GM19468 (cell line): ENCODE measurements at regions not wholly inside any gene's neighbourhood (a gene's known extent, or its start where the extent isn't known, plus 50 kb on each side); places are given as distances from the start of the nearest gene placed in this dataset.

Source experiments
- ATAC-seq: cut with Tn5 transposase; IDR thresholded peaks from one replicate; pipeline ENCODE4 v1.9.1; 2021; ENCODE audit warnings: mild to moderate bottlenecking, moderate library complexity, moderate number of reproducible peaks; ENCODE audit not compliant: unreplicated experiment; ENCODE audit errors: extremely low read depth

DNA sequence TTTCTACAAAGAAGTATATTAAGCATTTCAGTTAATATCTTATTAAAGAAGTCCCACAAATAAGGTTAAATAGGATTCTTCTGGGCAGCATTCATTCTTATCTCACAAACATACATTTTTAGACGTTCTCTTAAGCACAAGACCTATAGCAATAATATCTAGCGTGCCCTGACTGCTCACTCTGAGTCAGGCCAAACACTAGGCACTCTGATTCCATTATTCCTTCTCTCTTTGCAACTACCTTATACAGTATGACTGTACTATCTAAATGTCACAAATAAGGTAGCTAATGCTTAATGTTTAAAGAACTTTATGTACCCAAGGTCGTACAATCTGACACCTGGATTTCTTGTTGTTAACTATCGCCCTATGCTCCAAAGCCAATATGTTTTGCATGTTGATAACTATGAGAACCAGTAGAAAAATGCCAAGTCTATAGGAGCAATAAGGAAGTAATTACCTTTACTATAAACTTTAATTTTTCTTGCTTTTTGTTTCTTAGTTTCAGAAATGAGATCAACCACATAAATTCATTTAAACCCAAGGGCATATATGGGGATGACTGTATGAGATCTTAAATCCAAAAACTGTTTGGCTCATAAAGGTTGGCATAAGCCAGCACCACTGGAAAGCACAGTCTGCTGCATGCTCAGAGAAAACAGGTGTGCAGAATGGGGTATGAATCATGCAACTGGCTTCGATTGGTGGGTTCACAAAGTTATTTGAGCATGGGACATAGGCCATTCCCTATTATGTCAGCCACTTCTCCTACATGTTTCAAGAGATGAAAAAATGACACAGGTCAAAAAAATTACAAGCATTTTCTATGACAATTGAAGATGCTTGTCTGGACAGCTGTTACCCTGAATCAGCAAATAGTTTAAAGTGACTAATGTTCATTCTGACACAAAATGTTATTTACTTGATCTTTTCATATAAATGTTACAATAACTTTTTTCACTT lies 352.0 kb downstream of the IRS1 start:
- ATAC-seq = no peak

DNA sequence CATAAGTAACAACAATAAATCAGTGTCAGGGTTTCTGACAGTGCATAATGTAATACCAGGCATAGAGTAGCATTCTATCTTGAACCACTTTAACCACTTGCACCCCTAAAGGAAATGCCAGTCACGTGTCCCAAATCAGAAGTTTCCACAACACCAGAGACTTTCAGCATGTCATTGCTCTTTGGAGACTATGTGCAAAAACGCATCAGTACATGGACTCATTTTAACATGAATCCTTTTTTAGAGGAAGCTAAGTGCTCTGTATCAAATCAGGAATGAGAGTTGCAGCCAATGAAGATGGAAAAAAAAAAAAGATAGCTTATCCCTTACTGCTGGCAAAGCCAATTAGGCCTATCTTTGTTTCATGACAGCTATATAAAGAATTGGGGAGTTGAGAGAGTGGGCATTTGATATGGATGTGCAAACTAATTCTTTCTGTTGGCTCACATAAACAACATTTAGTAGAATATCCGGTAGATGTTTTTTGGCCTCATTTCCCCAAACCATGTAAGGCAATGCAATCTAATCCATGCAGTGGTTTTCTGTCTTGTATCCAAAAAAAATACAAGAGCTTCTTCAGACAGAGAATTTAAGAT lies 353.1 kb downstream of the IRS1 start:
- no peak for ATAC-seq

DNA sequence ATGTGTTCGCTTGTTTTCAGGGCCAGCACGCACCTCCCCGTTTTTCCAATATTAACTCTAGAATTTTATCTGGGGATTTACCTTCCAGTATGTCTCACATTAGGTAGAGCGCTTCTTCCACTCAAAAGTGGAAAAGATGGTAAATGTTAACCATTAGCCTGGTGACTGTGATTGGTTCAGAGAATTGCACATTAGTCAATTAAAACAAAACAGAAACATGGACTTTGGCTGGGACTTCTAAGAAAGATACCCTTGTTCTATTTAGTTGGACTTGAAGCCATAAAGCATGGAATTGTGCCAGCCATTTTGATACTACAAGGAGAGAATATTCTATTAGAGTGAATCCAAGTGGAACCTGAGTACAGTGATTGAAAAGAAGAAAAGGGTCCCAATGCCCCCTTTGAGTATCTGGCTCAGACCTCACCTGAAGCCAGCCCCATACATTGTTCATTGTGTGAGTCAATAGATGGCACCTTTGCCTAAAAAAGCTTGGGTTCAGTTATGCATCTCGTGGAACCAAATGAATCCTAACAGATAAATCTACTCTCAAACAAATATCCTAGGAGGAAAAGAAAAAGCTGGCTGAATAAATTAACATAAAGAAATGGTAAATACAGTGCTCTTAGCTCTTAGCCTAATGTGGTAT lies 354.3 kb downstream of the IRS1 start:
- ATAC-seq = no peak

DNA sequence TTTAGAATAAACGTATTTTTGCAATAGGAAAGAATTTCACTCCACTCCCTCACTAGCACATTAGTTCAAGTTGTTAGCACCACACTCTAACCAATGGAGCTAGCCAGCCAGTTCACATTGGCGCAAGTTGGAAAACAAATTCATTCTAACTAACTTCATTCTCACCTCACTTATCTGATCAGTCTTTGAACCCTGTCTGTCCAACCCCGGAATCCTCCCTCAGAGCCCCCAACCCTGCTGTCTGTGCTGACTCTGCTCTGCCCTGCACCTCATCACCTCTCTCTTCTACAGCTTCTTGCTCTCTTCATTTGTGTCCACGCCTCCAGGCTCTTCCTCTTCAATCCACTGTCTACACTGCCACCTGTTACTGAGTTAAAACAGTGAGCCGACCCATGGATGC lies 356.5 kb downstream of the IRS1 start:
- ATAC-seq = no peak

DNA sequence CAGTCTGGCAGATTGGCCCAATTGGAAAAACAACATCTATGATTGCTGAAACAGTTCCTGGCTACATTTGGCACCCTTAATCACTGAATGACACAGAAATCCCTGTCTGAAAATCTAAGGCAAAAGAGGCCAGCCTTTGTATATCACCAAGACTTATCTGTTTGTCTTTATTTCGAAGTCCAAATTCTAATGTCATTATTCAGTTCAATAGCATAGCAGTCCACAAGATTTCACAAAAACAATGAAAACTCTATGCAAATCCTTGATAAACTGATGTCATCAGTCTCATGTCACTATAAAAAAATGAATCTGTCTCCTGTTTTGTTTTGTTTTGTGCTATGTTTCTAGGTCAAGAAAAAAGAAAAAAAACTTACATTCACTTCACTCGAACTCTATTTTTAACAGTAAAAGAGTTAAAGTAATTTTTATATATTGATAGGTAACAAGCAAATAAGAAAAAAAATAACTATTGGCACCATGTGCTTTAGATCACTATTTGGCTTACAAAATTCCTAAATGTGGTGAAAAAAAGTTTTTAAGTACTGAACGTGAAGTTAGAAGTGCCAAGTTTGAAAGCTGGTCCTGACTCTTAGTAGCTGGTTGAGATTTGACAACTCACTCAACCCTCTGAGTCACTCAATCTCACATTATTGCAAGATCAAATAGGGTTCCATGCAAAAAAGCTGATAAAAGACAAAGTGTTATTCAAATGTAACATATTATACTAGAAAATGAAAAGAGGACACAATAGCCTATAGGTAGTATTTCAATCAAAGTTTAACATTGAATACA lies 359.3 kb downstream of the IRS1 start:
- ATAC-seq = no peak

DNA sequence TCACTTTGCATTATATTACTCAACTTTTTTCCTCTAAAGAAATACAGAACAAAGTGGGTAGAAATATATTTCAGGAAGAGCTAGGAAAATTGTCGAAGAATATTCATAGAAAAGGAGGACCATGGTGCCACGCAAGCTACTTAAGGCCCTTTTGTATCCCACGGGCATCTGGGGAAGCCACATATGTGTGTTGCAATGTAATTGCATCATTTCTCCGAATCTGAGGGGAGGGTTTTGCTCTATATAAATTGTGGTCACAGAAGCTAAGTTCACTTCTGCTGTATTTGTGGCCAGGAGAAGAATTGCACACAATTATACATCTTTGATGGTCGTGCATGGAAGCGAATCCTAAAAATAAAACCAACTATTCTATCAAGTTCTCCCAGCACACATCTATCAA lies 360.3 kb downstream of the IRS1 start:
- ATAC-seq = no peak

DNA sequence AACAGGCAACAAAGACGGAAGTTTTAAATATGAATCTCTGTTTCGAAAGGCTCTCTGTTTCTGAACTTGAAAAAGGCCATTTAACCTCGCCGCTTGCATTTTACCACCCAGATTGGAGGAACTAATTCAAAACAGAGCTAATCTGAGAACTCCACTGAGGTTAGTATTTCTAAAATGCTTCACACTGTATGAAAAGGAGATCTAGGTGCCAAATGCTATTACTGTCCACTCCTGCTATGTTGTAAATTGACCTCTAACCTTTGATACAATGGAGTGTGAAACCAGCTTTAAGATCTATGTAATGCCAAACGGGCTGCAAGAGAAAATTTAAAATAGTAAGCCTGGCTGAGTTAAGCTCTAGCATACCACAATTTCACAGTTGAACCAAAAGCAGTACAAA lies 364.5 kb downstream of the IRS1 start:
- ATAC-seq = no peak

DNA sequence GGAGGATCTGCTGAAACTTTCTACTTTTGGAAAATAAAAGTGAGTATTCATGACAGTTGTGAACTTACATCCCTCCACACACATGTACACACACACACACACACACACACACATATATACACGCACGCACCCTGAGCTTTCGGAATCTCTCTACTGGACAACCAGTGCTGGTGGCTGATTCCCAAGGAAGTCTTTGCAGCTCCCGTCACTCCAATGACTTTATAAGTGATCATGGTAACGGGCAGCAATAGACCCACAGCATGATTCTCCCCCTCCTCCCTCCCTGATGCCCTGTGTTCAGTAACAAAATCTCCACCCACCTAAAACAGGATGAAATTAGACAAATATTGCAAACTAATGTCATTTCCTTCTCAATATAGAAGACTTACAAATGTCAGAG lies 364.9 kb downstream of the IRS1 start:
- ATAC-seq = no peak

DNA sequence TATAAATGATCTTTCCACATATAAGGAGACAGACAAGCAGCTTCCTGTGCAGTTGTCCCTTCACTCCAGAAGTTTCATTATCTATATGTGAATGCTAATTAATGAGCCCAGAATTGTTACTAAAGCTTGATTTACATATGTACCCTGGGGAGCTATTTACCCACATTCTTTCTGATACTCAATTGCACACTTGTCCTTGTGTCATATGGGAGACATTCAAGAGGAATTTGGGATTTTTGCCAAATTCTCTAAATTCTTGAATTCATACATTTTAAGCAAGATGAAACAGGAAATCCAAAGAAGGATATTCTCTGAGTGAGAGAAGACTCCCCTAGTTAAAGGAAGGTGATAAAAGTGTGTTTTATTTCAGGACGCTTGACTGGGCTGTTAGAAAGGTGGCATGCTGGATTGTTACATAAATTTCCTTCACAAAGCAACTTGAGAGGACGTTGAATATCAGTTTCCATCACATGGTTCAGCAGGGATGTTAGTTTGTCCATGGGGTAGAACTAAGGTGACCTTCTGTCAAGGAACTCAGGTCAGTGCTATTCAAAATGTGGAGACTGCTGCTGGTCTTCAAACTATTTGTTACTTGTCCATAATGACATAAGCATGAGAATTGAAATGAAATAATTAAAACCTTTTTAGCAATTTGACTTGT lies 368.2 kb downstream of the IRS1 start:
- no peak for ATAC-seq

DNA sequence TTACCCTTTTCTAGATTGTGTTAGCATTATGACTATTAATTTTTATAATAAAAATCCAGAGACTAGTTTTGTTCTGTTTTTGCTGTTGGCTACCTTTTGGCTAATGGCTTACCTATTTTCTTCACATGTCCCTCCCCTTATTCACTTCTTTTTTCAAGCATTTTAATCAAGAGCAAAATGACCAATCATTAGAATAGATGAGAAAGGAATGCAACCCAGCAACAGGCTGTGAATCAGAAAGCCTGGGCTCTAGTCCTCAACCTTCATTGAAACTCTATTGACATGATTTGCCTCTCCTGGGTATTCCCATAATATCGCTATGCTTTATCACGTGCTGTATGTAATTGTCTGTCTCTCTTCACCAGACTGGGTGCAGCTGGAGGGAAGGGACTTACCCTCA lies 370.1 kb downstream of the IRS1 start:
- ATAC-seq = no peak

DNA sequence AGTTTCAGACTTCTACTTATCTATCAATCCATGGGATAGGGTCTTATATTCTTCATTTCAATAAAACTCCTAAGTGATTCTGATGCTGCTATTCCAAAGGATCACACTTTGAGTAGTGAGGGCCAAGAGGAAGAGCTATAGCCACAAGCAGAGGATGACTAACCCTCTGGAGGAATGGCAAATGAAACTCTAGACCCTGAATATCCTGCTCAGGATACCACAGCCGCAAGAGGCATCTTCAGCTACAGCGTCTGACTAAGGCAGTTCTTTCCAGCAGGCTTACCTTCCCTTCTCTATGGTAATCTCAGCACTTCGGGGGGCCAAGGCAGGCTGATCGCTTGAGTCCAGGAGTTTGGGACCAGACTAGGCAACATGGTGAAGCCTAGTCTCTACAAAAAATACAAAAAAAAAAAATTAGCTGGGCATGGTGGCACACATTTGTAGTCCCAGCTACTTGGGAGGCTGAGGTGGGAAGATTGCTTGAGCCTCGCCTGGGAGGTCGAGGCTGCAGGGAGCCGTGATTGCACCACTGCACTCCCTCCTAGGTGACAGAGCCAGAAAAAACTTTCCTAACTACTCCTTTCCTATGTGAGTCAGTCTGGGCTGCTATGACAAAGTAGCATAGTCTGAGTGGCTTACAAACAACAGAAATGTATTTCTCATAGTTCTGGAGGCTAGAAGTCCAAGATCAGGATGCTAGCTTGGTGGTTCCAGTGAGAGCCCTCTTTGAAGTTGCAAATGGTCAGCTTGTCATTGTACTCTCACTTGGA lies 371.9 kb downstream of the IRS1 start:
- ATAC-seq = no peak

DNA sequence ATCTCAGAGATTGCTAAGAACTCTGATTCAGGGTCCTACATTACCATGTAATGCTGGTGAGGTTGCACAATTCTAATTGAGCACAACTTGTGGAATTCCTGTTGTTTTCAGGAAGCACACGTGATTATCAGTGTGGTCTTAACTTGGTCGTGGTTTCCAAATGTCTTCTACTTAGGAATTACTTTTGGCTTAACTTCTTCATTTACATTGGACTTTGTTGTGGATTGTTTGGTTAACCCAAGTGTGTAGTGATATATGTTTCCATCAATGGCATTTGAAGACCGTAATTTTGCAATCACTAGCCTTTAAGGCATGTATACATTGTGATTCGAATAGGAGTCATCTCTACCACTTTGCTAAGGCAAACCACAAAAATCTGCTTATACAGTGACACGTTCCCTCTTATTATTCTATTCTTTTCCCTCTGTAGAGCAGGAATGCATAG lies 373.3 kb downstream of the IRS1 start:
- ATAC-seq = no peak

DNA sequence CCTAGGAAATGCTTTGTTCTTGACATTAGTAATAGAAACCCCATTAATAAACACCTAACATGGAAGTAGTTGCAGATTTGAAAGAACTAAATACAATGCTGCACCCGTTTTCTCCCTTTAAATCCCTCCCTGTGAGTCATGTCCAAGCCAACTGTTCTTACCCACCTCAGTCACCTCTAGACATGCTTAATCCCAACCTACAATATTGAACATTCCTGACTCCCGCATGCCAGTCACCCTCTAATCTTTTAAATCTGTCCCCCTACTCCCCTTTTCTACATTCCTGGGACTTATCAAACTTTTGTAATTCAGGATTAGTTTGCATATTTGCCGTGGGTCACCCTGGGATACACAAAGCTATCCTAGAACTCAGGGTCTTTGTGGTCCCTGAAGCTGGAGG lies 374.6 kb downstream of the IRS1 start:
- ATAC-seq = no peak

DNA sequence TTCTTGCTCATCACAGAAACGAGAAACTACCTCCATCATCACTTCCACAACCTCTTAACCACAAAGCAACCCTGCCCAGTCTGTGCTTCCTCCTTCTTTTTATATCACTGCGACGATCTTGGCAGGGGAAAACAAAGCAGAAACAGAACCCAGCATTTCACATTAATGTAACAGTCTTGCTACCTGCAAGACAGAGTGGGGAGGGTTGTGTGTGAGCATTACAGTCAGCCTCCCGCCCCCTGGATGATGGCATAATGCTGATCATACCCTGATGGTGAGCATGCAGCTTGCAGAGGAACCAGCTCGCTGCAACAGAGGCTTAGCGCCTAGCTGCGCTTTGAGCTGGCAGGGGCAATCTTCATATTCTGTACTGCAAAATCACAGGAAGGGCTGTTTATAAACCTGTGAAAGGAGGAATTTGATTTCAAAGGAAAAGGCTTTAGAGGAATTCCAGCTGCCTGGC lies 376.1 kb downstream of the IRS1 start:
- peak; percentile 53 for ATAC-seq

DNA sequence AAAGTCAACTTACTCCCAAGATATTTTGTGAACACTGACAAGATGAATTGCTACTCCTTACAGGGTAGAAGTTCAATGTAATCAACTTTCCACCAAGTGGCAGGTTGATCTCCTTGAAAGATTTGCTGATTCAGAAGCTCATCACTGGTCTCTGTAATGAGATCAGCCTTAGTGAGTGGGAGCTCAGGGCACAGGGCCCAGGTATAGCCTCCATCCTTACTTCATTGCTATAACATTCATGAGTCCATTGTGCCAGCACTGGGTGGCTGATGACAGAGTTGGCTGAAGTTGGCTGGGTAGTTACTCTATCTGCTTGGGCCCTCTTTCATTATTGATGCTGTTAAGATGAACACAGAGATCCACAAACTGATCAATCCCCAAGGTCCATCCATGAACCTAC lies 379.0 kb downstream of the IRS1 start:
- ATAC-seq = no peak

DNA sequence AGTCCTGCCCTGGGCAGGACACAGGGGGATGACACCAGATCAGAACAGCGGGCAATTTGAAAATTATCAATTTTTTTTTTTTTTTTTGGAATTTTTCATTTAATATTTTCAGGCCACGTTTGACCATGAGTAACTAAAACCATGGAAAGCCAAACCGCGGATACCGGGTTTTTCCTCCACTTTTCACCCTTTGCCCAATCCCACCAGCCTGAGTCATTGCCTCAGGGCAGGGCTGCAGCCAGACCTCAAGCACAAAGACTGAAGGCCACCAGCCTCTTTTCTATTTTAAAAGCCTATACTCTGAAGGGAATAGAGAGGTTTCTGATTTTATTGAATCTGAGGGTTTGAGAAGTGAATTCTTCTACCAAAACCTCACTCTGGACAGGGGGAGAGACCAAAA lies 381.1 kb downstream of the IRS1 start:
- ATAC-seq = no peak

DNA sequence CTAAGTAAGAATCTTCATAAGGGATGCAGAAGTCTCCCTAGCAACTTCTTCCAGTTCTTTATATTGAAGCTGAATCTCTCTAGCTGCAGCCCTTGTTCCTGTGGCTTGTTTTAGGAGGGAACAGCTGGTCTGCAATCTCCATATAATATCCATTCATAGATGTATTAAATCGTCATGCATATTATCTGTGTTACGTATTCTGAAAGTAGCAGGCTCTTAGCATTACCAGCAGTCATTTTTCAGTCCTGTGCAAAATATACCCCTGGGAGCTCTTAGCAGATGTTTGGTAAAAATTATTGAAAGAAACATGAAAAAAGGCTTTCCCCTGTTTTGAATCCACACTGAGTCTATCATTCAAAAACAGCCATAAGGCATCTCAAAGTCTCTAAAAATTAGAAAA lies 385.3 kb downstream of the IRS1 start:
- ATAC-seq = no peak

DNA sequence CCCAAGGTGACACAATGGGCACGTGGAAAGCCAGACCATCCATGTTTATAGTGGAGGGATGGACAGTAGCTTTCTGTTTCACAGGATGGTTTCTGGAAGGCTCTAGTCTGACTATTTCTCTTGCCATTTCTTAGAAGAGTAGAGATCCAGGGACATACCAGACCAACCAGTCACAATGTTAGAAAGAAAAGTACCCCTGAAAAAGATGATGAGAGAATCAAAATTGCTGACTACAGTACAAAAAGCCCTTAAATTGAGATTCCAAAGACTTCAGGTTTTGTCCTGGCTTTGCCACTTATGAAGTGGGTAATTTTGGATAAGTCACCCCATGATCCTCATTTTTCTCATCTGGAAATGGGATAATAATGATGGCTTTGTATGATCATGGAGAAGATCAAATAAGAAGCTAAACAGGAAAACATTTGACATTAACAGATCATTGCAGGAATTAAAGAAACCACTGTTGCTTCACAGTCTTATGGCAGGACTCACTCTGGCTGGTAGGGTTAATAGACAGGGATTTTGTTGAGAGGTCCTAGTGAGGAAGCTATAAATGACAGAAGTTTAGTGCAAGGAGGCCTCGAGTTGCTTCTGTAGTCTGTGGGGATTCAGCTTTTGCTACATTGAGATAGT lies 386.0 kb downstream of the IRS1 start:
- ATAC-seq = no peak
